Right lobe of liver (tissue), 6 donors: ENCODE measurements at regions not wholly inside any gene's neighbourhood (a gene's known extent, or its start where the extent isn't known, plus 50 kb on each side); places are given as distances from the start of the nearest gene placed in this dataset.
"Not testable (repeated sequence)": the region's sequence is repeated elsewhere in the genome, so short reads cannot be mapped to it uniquely, and the experiment has no call there.

Source experiments
- ATAC-seq, 4 donors: fragments of 200-7000 bp; cut with Tn5 transposase; one replicate each; pipeline ENCODE4 v1.9.1; 2020; ENCODE audit warnings: mild to moderate bottlenecking in 4 of 4, moderate library complexity in 4 of 4
- DNase-seq, 3 donors: peaks; one replicate each; pipeline ENCODE4 v3.0.0-alpha.2; 2020
- H3K27ac ChIP-seq, 3 donors: fragments of 200-600 bp; one replicate each; pipeline ENCODE4 v1.8.0; 2022
- H3K27me3 ChIP-seq, 2 donors: fragments of 200-600 bp; one replicate each; pipeline ENCODE4 v1.8.0; 2022
- H3K36me3 ChIP-seq, 4 donors: fragments of 200-600 bp; sonication (generic) in 1 of 4; one replicate each; pipeline versions ENCODE4 v1.5.1 to v1.8.0; 2017 to 2022; ENCODE audit warnings: control low read depth in 1 of 4
- H3K4me1 ChIP-seq, 4 donors: fragments of 200-600 bp; sonication (generic) in 1 of 4; one replicate each; pipeline versions ENCODE4 v1.5.1 to v1.8.0; 2017 to 2022; ENCODE audit warnings: control low read depth in 1 of 4
- H3K4me3 ChIP-seq, 3 donors: fragments of 200-600 bp; one replicate each; pipeline ENCODE4 v1.8.0; 2022
- H3K9me3 ChIP-seq, 4 donors: fragments of 200-600 bp; sonication (generic) in 1 of 4; one replicate each; pipeline versions ENCODE4 v1.5.1 to v1.8.0; 2017 to 2022; ENCODE audit warnings: control low read depth in 1 of 4
- CTCF ChIP-seq, 4 donors: fragments of 200-600 bp in 3 of 4; fragments of 450-650 bp in 1 of 4; IDR thresholded peaks; one replicate each; pipeline versions ENCODE4 v1.5.1 to v1.8.0; 2016 to 2022; ENCODE audit warnings: antibody characterized with exemption in 4 of 4, mild to moderate bottlenecking in 2 of 4
- POLR2A ChIP-seq: fragments of 450-650 bp; IDR thresholded peaks from one replicate; pipeline ENCODE4 v1.6.1; 2017; ENCODE audit warnings: antibody characterized with exemption, mild to moderate bottlenecking
- WGBS: methylation state at CpG from one replicate; pipeline ENCODE4 v1.1.6; 2018; ENCODE audit warnings: low coverage, low lambda C conversion rate; ENCODE audit not compliant: insufficient coverage; ENCODE audit errors: missing lambda C conversion rate; 5-methylcytosine and 5-hydroxymethylcytosine counted together
- intact Hi-C, 2 donors: fragments of 100-400 bp; cut with DNase I; formaldehyde crosslinking; loops; one replicate each; pipeline versions ENCODE4 v1.11.2 to v1.14.1; 2022
- donor health status: DM: no; HTN: yes; CAD: no.
- donor health status: DM: no; HTN: no; CAD: no.
- donor health status: DM: no; HTN: no; CAD: no.
- donor health status: DM: no; HTN: yes; CAD: no.
- donor health status: DM: no; HTN: yes; CAD: no.

DNA sequence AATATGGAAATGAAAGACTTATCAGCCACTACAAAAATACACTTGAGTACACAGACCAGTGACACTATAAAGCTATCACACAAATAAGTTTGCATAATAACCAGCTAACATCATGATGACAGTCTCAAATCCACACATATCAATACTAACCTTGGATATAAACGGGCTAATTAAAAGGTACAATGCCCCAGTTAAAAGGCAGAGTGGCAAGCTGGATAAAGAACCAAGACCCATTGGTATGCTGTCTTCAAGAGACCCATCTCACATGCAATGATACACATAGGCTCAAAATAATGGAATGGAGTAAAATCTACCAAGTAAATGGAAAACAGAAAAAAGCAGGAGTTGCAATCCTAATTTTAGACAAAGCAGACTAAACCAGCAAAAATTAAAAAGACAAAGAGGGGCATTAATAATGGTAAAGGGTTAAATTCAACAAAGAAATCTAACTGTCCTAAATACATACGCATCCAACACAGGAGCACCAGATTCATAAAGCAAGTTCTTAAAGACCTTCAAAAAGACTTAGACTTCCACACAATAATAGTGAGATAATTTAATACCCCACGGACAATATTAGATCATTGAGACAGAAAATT, 163.3 kb downstream of the CD24 start:
- H3K27me3 ChIP-seq, result no peaks in the 10 kb centered on the region
- no peak for ATAC-seq
- 76% methylated on average over 3 of the region's 3 CpGs for WGBS
- H3K36me3 ChIP-seq, result no peaks in the 10 kb centered on the region
- no peaks in the 10 kb centered on the region for H3K4me1 ChIP-seq
- no peak for DNase-seq
- TF ChIP-seq POLR2A (no peak), CTCF (IDR thresholded peaks at IDR 0.05) (no peak)
- H3K27ac ChIP-seq, result no peak overlapping the region
- peaks cover 0 to 5% (median 0%) of the 10 kb centered on the region in 4 donors for H3K9me3 ChIP-seq
- intact Hi-C loops, result loop anchor here in 1 of 2 donors (10.0 kb wide), 1 partner anchor 154 kb away; no protein-coding TSS in a partner anchor
- no peak overlapping the region for H3K4me3 ChIP-seq

DNA sequence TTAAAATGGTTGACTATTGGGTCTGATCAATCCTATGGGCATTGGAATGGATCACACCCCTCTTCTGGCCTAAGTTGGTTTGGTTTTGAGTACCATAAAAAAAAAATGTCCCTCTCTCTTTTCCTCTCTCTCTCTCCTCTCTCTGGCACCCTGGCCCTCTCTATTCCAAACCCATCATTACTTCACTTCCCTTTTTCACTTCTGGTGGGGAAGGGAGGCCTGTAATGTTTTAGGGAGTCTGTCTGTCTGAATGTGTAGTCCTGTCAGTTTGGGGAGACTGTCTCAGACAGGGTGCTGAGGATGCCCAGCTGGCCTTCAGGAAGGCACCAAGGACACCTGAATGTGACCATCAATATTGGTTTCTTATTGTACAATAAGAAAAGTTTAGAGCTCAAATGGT, 165.8 kb downstream of the CD24 start:
- no peak for TF ChIP-seq CTCF (IDR thresholded peaks at IDR 0.05)
- TF ChIP-seq POLR2A, result no peak
- Histone ChIP-seq H3K36me3 (no peaks in the 10 kb centered on the region), H3K4me1 (no peaks in the 10 kb centered on the region), H3K27ac (no peak overlapping the region), H3K9me3 (peaks cover 0 to 5% (median 0%) of the 10 kb centered on the region in 4 donors), H3K27me3 (no peaks in the 10 kb centered on the region), H3K4me3 (no peak overlapping the region)
- no peak for DNase-seq
- ATAC-seq, result no peak
- intact Hi-C loops, result no loop called here

- no peaks in the 10 kb centered on the region for H3K4me1 ChIP-seq
- intact Hi-C loops, result no loop called here
- H3K27me3 ChIP-seq, result no peaks in the 10 kb centered on the region
- H3K27ac ChIP-seq, result no peak overlapping the region
- peaks cover 0 to 5% (median 0%) of the 10 kb centered on the region in 4 donors for H3K9me3 ChIP-seq
- peak in 1 of 4 donors; percentile 25 for ATAC-seq
- TF ChIP-seq POLR2A (no peak), CTCF (IDR thresholded peaks at IDR 0.05) (peak in 2 of 4 donors; percentile 18 to 20)
- H3K4me3 ChIP-seq, result no peak overlapping the region
- no peaks in the 10 kb centered on the region for H3K36me3 ChIP-seq
- WGBS, result 84% methylated on average over 5 of the region's 5 CpGs
- no peak for DNase-seq
Observed at GRCh38 chr6:106807947-106808611, 166.4 kb downstream of the CD24 start.

DNA sequence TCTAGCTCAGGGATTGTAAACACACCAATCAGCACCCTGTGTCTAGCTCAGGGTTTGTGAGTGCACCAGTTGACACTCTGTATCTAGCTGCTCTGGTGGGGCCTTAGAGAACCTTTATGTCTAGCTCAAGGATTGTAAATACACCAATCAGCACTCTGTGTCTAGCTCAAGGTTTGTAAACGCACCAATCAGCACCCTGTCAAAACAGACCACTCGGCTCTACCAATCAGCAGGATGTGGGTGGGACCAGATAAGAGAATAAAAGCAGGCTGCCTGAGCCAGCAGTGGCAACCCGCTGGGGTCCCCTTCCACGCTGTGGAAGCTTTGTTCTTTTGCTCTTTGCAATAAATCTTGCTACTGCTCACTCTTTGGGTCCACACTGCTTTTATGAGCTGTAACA, 168.3 kb downstream of the CD24 start:
- H3K27ac ChIP-seq, ATAC-seq, H3K4me3 ChIP-seq, intact Hi-C loops, H3K9me3 ChIP-seq, H3K36me3 ChIP-seq, H3K4me1 ChIP-seq, H3K27me3 ChIP-seq, DNase-seq: not testable (repeated sequence)
- 80% methylated on average over 1 of the region's 4 CpGs for WGBS

DNA sequence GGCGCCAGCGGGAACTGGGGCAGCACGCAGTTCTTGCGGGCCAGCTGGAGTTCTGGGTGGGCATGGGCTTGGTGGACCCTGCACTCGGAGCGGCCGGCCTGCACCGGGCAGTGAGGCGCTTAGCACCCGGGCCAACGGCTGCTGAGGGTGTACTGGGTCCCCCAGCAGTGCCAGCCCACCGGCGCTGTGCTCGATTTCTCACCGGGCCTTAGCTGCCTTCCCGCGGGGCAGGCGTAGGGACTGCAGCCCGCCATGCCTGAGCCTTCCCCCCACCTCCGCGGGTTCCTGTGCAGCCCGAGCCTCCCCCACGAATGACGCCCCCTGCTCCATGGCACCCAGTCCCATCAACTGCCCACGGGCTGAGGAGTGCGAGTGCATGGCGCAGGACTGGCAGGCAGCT, 168.8 kb downstream of the CD24 start:
- H3K4me3 ChIP-seq, result no peak overlapping the region
- DNase-seq (no peak), ATAC-seq (no peak)
- 100% methylated on average over 3 of the region's 27 CpGs for WGBS
- intact Hi-C loops, result no loop called here
- peaks cover 0 to 5% (median 0%) of the 10 kb centered on the region in 4 donors for H3K9me3 ChIP-seq
- no peak for TF ChIP-seq CTCF (IDR thresholded peaks at IDR 0.05)
- TF ChIP-seq POLR2A, result no peak
- no peak overlapping the region for H3K27ac ChIP-seq
- H3K36me3 ChIP-seq, result no peaks in the 10 kb centered on the region
- H3K4me1 ChIP-seq, result no peaks in the 10 kb centered on the region
- H3K27me3 ChIP-seq, result no peaks in the 10 kb centered on the region
